Stimulated activated CD4-positive, alpha-beta T cell treated with anti-CD3 and anti-CD28 coated beads, Interleukin-1b, Interleukin-23, amount 100 ng/mL, for 24 hours (primary cell): ENCODE measurements at regions not wholly inside any gene's neighbourhood (a gene's known extent, or its start where the extent isn't known, plus 50 kb on each side); places are given as distances from the start of the nearest gene placed in this dataset.
"Not testable (repeated sequence)": the region's sequence is repeated elsewhere in the genome, so short reads cannot be mapped to it uniquely, and the experiment has no call there.

Source experiments
- DNase-seq, 4 experiments: peaks; one replicate each; pipeline ENCODE4 v3.0.0-alpha.2; 2020; ENCODE audit warnings: low read depth in 4 of 4, low spot score in 1 of 4

DNA sequence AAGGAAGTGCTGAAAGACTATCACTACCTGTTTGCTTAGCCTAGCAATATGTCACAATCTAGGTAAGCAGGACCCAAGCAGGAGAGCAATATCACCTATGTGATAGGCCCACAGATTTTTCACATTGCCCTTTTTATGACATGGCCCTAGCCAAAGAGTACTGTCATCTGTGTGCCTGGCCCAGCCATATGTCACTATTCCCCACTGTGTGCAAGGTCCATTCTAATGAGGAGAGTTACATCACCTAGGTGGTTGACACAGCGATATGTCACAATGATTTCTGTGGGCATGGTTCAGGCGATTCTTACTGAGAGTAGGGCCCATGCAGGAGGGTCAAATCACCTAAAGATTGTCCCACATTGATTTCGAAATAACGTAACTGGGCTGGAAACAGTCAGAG lies 967.7 kb upstream of the AMELY start:
- DNase-seq, result no peak

DNA sequence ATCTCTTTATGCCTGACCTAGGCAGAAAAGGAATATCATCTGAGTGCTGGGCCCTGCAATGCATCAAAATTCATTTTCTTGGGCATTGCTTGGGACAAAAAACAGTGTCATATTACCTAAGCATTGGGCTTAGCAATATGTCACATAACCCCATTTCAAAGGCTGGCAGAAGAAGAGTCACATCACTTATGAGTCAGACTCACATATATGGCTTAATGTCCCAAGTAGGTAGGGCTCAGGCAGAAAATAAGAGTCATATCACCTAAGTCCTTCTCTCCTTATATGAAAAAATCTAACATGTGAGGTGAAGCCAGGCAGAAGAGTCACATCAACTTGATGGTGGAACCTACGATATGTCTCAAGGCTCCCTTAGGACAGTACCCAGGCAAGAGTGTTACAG lies 967.2 kb upstream of the AMELY start:
- DNase-seq, result no peak

- DNase-seq, result no peak
Measured at GRCh38 chrY:7877458-7877857, 965.9 kb upstream of the AMELY start.

DNA sequence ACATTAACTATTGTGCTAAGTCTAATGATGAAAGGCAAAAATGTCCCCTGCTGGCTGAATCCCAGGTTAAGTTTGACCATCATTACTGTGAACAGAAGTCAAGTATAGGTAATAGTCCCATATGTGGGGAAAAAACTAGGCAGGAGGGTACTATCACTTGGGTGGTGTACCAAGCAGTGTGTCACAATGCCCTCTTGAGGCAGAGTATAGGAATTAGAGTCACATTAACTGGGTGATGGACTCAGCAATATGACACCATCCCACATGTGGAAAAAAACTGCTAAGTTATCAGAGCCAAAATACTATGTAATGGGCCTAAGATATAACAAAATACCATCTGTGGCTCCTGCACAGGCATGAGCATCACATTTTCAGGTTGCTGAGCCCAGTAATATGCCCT lies 962.5 kb upstream of the AMELY start:
- no peak for DNase-seq

GRCh38 chrY:7871304-7871932 lies 959.9 kb upstream of the AMELY start:
- no peak for DNase-seq

DNA sequence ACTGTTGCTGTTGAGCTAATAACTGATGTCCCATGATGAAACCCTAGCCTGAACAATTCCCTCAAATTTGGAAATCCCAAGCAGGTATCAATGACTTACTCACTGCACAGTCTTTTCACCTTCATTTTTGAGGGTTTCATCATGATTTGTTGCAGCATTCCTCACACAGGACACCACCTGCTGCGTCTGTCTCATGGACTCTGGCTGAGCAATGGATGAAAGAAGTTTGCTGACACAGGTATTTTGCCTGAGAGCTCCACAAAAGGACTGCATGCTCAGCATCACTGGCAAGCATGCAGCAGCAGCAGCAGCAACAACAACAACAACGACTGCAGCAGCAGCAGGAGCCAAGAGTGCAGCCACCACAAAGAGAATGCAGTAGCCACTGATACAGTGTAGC lies 955.4 kb upstream of the AMELY start:
- DNase-seq, result no peak

- DNase-seq, result no peak
Measured at GRCh38 chrY:7860781-7861614, 949.4 kb upstream of the AMELY start.

DNA sequence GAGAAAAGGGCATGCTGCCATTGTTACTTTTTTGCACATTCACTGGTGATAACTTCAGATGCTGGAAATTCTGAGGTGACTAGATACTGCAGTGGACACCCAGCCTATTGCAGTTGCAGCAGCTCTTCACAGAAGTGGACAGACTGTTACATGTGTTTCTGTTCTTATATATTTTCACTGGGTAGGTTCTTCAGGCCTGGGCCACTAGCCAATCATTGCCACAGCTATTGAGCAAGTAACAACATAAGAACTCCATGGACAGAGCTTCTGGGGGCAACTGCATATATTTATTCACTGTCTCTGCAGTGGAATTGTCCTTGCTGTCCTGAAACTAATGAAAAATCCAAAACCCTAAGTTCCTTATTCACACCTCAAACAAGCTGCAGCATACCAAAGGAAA lies 938.6 kb upstream of the AMELY start:
- DNase-seq, result no peak

DNA sequence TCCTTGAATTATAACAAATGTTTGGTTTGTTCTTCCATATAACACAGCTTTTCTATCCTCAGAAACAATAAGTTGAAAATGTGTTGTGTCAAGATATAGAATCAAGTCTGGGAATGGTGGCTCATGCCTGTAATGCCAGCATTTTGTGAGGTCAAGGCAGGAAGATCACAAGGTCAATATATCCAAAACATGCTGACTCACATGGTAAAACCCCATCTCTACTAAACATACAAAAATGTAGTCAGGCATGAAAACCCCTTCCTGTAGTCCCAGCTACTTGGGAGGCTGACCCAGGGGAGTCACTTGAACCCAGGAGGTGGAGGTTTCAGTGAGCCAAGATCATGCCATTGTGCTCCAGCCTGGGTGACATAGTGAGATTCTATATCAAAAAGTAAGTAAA lies 934.2 kb upstream of the AMELY start:
- DNase-seq, result no peak

DNA sequence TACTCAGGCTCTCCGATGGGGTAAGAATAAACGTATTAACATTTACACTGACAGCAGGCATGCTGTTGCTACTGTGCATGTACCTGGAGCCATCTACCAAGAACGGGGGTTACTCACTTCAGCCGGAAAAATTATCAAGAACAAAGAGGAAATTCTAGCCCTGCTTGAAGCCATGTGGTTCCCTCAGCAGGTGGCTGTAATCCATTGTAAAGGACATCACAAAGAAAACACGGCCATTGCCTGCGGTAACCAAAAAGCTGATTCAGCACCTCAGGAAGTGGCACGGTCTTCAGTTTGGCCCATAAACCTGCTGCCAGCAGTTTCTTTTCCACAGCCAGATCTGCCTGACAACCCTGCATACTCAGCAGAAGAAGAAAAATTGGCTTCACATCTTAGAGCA lies 925.5 kb upstream of the AMELY start:
- no peak for DNase-seq

DNA sequence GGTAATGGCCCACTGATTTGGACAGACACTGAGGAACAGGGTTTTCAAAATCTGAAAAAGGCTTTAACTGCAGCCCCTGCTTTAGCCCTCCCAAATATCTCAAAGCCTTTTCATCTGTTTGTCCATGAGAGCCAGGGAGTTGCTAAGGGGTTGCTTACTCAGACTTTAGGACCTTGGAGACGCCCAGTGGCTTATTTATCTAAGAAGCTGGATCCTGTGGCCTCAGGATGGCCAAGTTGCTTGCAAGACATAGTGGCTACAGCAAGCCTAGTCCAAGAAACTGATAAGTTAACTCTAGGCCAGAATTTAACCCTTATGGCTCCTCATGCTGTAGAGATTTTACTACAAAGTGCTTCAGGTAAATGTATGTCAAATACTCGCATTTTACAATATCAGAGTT lies 924.8 kb upstream of the AMELY start:
- DNase-seq, result no peak

- no peak for DNase-seq
Measured at GRCh38 chrY:7835416-7835815, 923.9 kb upstream of the AMELY start.

GRCh38 chrY:7834284-7834683 lies 922.7 kb upstream of the AMELY start:
- DNase-seq, result no peak

DNA sequence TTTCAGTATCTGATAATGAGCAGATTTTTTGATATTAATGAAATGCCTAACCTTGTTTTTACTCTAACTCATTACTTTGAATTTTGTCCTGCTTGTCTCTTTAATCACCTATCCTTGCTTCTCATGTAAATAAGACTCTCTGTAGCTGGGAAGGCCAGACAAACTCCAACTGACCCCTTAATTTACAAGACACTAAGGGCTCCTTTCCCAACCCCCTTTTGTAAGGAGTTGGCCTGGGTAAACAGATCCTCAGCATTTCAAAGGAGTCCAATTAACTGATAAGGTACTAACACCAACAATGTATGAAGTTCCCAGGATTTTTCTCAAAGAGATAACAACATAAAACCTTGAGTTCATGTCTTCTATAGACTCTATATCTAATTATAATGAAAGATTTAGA lies 919.3 kb upstream of the AMELY start:
- DNase-seq, result not testable (repeated sequence)

DNA sequence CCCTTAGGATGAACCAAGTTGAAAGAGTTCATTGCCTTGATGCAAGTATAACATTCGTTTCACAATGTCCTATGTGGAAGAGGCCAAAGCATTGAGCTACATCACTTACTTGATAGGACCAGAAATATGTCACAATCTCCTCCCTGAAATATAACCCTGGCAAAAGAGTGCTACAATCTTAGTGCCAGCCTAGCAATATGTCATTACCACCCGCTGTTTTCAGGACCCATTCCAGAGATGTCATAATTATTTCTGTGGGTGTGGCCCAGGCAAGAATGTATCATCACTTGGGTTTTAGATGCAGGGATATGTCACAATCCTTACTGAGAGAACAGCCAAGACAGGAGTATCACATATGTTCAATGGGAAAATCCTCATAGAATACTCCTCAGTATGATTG lies 915.0 kb upstream of the AMELY start:
- no peak for DNase-seq

DNA sequence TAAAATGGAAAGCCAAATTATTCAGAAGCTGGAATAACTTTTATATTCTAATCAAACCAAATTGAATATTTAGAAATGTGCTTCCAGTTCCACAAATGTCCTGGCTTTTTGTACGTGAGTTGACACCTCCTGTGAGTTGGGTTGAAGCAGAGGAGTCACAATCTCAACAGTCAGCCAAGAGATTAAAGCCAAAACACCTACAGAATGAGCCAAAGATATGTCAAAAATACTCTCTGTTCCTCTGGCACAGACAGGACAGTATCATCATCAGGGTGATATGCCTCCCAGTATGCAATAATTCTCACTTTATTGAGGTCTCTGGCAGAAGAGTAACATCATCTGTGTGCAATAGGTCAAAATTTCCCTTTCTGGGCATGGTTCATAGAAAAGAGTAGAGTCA lies 914.3 kb upstream of the AMELY start:
- no peak for DNase-seq

DNA sequence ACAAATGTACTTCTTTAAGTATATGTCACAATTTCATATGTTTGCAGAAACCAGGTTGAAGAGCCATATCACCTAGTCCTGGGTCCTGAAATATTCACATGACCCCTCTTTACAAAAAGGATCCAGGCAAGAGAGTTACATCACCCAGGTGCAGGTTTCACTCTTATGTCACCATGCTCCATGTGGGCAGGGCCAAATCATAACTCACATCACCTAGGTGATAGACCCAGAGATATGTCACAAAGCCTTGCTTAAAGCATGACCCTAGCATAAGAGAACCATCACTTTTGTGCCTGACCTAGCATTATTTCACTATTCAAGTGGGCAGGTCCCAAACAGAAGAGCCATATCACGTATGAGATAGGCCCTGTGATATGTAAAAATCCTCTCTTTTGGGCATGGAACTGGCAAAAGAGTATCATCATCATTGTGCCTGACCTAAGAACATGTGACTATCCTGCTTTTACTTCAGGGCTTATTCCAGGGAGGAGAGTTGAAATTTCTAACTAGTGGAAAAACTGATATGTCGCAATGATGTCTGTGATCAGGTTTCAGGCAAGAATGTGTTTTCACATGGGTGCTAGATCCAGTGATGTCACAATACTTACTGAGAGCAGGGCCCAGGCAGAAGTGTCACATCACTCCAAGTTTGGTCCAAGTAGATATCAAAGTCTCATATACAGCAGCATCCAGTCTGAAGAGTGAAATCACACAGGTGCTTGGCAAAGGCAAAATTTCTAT lies 909.9 kb upstream of the AMELY start:
- no peak for DNase-seq

DNA sequence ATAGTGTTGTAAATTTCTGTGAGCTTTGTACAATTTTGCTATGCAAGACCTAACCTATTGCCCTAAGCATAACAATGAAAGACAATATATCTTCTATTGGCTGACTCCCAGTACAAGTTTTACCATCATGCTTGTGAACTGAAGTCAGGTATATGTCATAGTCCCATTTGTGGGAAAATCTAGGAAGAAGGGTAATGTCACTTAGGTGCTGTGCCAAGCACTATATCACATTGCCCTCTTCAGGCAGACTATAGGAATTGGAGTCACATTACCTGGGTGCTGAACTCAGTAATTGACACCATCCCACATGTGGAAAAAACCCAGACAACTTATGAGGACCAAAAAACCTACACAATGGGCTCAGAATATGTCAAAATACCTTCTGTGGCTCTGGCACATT lies 907.4 kb upstream of the AMELY start:
- no peak for DNase-seq

GRCh38 chrY:7816567-7816966 lies 905.0 kb upstream of the AMELY start:
- DNase-seq, result no peak

DNA sequence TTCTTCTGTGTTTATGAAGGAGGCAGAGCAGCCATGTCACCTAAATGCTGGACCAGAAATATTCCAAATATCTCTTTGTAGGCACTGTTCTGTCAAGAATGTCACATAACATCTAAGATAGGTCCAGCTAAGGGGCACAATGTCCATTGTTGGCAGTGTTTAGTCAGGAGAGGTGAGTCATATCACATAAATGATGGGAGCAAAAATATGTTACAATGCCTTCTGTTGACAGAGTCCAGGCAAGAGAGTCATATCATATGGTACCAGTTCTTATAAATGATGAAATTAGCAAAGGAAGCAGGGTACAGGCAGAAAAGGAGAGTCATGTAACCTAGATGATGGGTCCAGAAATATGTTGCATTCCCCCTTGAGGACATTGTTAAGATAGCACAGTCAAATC lies 904.4 kb upstream of the AMELY start:
- no peak for DNase-seq

GRCh38 chrY:7815285-7815684 lies 903.7 kb upstream of the AMELY start:
- DNase-seq, result no peak

GRCh38 chrY:7814361-7814760 lies 902.8 kb upstream of the AMELY start:
- DNase-seq, result no peak
